GM18526 (cell line): ENCODE measurements at regions not wholly inside any gene's neighbourhood (a gene's known extent, or its start where the extent isn't known, plus 50 kb on each side); places are given as distances from the start of the nearest gene placed in this dataset.

ENCODE experiments used
- POLR2A ChIP-seq: IDR thresholded peaks from 3 replicates; pipeline ENCODE4 v1.6.1; 2011; ENCODE audit not compliant: insufficient read length; ENCODE audit errors: extremely low read depth

DNA sequence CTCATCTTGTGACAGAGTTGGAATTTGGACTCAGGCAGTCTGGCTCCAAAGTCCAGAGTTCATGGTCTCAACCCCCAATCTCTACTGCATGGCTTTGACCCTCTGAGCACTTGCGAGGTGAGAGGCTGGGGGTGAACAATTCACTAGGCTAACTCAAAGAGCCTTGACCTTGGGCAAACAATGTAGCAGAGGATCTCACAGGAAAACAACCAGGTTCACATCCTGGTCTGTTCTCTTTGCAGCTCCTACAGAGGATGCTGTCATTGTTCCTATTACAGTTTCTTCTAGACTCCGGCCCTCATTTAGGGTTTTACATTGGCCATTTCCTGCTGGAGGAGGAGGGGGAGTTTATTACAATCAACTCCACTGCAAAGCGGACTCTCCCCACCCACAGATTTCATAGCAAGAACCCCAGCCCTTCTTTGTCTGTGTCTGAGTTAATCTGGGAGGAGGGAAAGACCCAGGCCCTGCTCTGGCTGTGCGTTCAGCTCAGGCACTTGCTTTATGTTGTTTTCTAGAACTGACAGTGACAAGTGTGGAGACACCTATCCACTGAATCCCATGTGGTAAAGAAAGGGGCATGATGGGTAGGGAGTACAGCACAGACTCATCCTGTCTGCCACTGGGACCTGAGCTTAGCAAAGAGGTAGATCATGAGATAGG, 101.6 kb downstream of the LBH start:
- no peak for TF ChIP-seq POLR2A

GRCh38 chr2:30334762-30335363, 103.5 kb downstream of the LBH start:
- TF ChIP-seq POLR2A: no peak

GRCh38 chr2:30336084-30336483, 104.8 kb downstream of the LBH start:
- TF ChIP-seq POLR2A: no peak

DNA sequence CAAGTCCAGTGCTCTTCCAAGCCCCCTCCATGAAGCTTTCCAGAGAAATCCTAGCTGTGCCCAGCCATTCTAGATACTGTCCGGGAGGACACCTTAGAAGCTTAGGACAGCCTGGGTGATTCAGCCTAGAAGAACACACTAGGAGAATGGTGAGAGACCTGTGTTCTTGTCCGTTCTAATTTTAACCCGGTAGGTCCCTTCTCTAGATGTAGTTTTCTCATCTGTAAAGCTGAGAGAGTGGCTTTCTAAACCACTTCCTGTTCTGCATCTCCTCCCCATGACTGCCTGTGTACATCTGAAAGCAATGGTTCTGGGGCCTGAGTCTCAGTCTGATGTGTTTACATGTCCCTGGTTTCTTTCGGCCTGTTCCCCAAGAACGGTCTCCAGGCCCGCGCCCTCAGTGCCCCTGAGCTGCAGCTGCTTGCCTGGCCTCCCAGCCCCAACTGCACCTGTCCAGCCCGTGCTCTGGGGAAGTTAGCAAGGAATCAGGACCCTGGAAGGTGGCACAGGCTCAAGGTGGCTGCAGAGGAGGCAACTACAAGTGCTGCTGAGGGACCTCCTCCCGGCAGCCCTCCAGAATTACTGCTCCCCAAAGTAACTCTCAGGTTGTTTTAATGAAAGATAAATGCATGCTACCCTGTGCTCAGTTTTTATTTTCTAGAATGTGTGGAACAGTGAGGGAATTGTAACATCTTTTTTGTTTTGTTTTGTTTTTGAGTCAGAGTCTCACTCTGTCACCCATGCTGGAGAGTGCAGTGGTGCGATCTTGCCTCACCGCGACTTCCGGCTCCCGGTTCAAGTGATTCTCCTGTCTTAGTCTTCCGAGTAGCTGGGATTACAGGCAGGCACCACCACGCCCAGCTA, 105.9 kb downstream of the LBH start:
- TF ChIP-seq POLR2A: peak; percentile 23

GRCh38 chr2:30338475-30338874, 107.1 kb downstream of the LBH start:
- TF ChIP-seq POLR2A: no peak

- no peak for TF ChIP-seq POLR2A
Observed at GRCh38 chr2:30339071-30339470, 107.7 kb downstream of the LBH start.

DNA sequence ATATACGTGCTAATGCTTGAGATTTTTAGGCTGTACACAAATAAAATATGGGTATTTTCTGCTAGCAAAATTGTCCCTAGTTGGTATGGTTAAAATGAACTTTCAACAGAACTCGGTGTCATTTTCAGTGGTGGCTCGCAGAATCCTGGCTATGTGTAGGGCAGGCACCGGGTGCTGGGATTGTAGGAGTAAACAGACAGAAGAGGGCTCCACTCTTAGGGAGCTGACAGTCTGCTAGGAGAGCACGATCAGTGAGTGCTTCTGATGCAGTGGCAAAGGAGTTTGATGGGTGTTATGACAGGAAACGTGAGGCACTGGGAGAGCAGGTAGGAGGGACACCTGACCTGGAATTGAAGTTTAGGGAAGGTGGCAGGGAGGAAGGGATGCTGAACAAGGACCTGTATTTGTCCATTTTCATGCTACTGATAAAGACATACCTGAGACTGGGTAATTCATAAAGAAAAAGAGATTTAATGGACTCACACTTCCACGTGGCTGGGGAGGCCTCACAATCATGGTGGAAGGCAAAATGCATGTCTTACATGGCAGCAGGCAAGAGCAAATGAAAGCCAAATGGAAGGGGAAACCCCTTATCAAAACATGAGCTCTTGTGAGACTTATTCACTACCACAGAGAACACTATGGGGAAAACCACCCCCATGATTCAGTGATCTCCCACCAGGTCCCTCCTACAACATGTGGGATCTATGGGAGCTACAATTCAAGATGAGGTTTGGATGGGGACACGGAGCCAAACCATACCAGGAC, 105.4 kb upstream of the LCLAT1 start:
- TF ChIP-seq POLR2A: no peak

DNA sequence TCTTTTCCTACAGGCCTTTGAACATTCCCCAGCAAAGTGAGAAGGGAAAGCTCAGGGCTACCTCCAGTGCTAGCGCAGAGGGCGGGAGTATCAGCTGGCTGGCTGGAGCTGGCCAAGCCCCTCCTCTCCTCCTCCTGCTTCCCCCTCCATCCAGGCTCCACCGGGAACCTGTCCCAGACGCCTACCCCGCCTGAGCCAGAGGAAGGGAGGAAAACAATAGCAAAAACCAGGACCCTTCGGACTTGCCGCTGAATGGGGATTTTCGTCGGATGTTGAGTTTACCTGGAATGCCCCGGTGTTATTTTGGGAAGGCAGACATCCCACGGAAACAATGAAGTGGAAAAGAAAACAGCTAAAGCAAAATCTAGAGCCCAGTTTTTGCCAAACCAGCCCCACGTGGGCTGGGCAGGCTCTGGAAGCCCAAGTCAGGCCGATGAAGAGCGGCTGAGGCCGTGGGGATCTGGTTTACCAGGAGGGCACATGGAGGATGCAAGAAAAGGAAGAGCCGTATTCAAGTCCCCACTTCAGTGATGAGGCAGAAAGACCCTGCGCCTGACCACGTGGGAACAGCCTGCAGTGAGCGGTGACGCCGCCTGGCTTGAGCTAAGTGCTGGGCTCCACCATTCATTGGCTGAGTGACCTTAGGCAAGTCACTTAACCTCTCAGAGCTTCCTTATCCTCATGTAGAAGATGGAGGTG, 100.4 kb upstream of the LCLAT1 start:
- TF ChIP-seq POLR2A: no peak

GRCh38 chr2:30348825-30349224, 98.2 kb upstream of the LCLAT1 start:
- no peak for TF ChIP-seq POLR2A

GRCh38 chr2:30349691-30350090, 97.4 kb upstream of the LCLAT1 start:
- TF ChIP-seq POLR2A: no peak

GRCh38 chr2:30351116-30351515, 95.9 kb upstream of the LCLAT1 start:
- no peak for TF ChIP-seq POLR2A

GRCh38 chr2:30351949-30352348, 95.1 kb upstream of the LCLAT1 start:
- no peak for TF ChIP-seq POLR2A

DNA sequence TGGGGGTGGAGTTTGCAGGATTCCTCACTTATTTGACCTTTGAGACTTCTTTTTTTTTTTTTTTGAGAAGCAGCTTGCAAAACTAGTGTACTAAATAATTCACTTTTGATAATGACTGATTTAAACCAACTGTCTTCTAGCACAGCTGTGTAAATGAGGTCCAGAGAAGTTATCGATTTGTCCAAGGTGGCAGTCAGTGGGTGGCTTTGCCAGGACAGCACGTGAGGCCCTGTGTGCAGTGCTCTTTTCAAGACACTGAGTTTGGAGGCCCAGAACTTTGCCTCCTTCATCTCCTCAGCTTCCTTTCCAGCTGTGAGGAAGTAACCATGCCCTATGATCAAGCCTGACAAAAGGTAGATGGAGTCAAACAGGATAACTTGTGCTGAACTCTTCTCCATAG, 92.9 kb upstream of the LCLAT1 start:
- no peak for TF ChIP-seq POLR2A

- TF ChIP-seq POLR2A: no peak
Observed at GRCh38 chr2:30354621-30355020, 92.4 kb upstream of the LCLAT1 start.

GRCh38 chr2:30355306-30355705, 91.7 kb upstream of the LCLAT1 start:
- TF ChIP-seq POLR2A: no peak
